CD8-positive, alpha-beta memory T cell (primary cell): ENCODE measurements at regions not wholly inside any gene's neighbourhood (a gene's known extent, or its start where the extent isn't known, plus 50 kb on each side); places are given as distances from the start of the nearest gene placed in this dataset.
"Not testable (repeated sequence)": the region's sequence is repeated elsewhere in the genome, so short reads cannot be mapped to it uniquely, and the experiment has no call there.

Source experiments
- CTCF ChIA-PET: fragments of 350-600 bp; sonication (Branson Sonifier 250); formaldehyde crosslinking; loops from one replicate; lab custom pipeline; 2021; ENCODE audit warnings: antibody characterized with exemption; lab: Charles Lee
- POLR2A ChIA-PET: fragments of 350-600 bp; sonication (Branson Sonifier 250); formaldehyde crosslinking; loops from one replicate; lab custom pipeline; 2021; ENCODE audit warnings: antibody characterized with exemption; lab: Charles Lee
- DNase-seq, 5 donors: peaks; one replicate each; pipeline versions ENCODE4 v3.0.0 to v3.0.0-alpha.2; 2020 to 2022; ENCODE audit warnings: mixed read lengths in 1 of 5
- H3K27ac ChIP-seq: one replicate; pipeline ENCODE4 v1.7.0; 2013; ENCODE audit warnings: low read depth, mild to moderate bottlenecking, low read length, moderate library complexity
- H3K27me3 ChIP-seq: 2 replicates; pipeline ENCODE4 v1.7.0; 2013; ENCODE audit warnings: low read length, mild to moderate bottlenecking; ENCODE audit not compliant: insufficient read depth, poor library complexity, severe bottlenecking
- H3K36me3 ChIP-seq: 2 replicates; pipeline ENCODE4 v1.7.0; 2013; ENCODE audit warnings: mild to moderate bottlenecking, low read length, moderate library complexity; ENCODE audit not compliant: insufficient read depth
- H3K4me1 ChIP-seq: 2 replicates; pipeline ENCODE4 v1.7.0; 2013; ENCODE audit warnings: mild to moderate bottlenecking, low read length, moderate library complexity; ENCODE audit not compliant: insufficient read depth
- H3K4me3 ChIP-seq: 2 replicates; pipeline ENCODE4 v1.7.0; 2013; ENCODE audit warnings: mild to moderate bottlenecking, low read length
- H3K9me3 ChIP-seq: 2 replicates; pipeline ENCODE4 v1.7.0; 2013; ENCODE audit warnings: mild to moderate bottlenecking, low read length
- H3K27ac Mint-ChIP-seq, 8 donors: one replicate each; pipeline ENCODE4 v1.8.0; 2020 to 2021; ENCODE audit warnings: mixed read lengths in 8 of 8, mild to moderate bottlenecking in 6 of 8, inconsistent platforms in 3 of 8, moderate library complexity in 3 of 8
- H3K27me3 Mint-ChIP-seq, 2 donors: one replicate each; pipeline ENCODE4 v1.8.0; 2020 to 2021; ENCODE audit warnings: mixed read lengths in 2 of 2, mild to moderate bottlenecking in 1 of 2, moderate library complexity in 1 of 2
- H3K36me3 Mint-ChIP-seq, 3 donors: one replicate each; pipeline ENCODE4 v1.8.0; 2020 to 2021; ENCODE audit warnings: mixed read lengths in 3 of 3, inconsistent platforms in 1 of 3, mild to moderate bottlenecking in 1 of 3
- H3K4me1 Mint-ChIP-seq, 3 donors: one replicate each; pipeline ENCODE4 v1.8.0; 2020 to 2021; ENCODE audit warnings: mixed read lengths in 3 of 3, inconsistent platforms in 1 of 3, mild to moderate bottlenecking in 1 of 3
- H3K4me3 Mint-ChIP-seq, 7 donors: one replicate each; pipeline ENCODE4 v1.8.0; 2020 to 2021; ENCODE audit warnings: mixed read lengths in 7 of 7, mild to moderate bottlenecking in 6 of 7, moderate library complexity in 4 of 7, inconsistent platforms in 2 of 7
- H3K9me3 Mint-ChIP-seq, 5 donors: one replicate each; pipeline ENCODE4 v1.8.0; 2020 to 2022; ENCODE audit warnings: mixed read lengths in 5 of 5, mild to moderate bottlenecking in 3 of 5, moderate library complexity in 2 of 5, inconsistent platforms in 1 of 5

DNA sequence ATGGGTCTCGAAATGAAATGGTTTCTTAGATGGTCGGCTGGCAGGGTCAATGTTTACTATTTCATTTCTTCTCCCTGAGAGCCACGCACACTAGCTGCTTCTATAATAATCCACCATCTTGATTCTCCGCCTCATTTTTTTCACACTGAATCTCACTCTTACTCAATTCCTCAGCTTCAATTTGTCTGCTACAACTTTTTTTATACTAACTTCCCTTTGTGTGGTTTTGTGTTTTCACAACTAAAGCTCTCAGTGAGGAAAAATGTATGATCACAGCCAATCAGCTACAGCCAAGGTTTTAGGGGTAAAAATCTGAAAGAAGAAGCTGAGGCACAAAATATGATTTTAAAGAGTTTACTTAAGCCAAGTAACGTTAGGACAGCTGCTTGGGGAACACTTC is 1309.4 kb downstream of the EPHA7 start:
- Histone ChIP-seq H3K36me3 (no peaks in the 10 kb centered on the region), H3K27ac (no peak overlapping the region), H3K4me3 (no peak overlapping the region), H3K9me3 (no peaks in the 10 kb centered on the region), H3K27me3 (no peaks in the 10 kb centered on the region), H3K4me1 (no peaks in the 10 kb centered on the region)
- Mint-ChIP-seq H3K27me3 (no peaks in the 10 kb centered on the region), H3K4me3 (no peak overlapping the region), H3K4me1 (no peaks in the 10 kb centered on the region), H3K9me3 (peaks cover 7 to 24% (median 12%) of the 10 kb centered on the region in 5 donors), H3K36me3 (no peaks in the 10 kb centered on the region), H3K27ac (no peak overlapping the region)
- POLR2A ChIA-PET, result no interaction called here
- CTCF ChIA-PET, result no interaction called here
- no peak for DNase-seq

DNA sequence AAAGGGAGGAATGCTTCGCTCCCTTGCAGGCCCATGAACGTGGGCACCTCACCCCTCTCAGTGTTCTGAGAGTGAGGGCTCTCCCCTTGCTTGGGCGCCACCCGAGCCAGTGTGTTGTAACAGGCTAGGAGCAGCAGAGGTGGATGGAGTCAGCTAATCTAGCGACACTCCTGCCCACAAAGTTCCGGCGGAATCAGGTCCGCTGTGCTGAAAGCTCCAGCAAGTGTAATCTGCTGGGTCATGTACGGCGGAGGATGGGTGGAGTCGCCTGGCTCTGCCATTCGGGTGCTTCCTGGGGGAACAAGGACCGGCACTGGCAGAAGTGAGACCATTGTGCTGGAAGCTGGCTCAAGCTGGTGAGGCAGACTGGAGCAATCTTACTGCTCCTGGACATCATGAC is 1310.1 kb downstream of the EPHA7 start:
- Mint-ChIP-seq H3K27ac (no peak overlapping the region), H3K9me3 (peaks cover 7 to 24% (median 12%) of the 10 kb centered on the region in 5 donors), H3K4me3 (no peak overlapping the region), H3K4me1 (no peaks in the 10 kb centered on the region), H3K36me3 (no peaks in the 10 kb centered on the region), H3K27me3 (no peaks in the 10 kb centered on the region)
- Histone ChIP-seq H3K36me3 (no peaks in the 10 kb centered on the region), H3K4me3 (no peak overlapping the region), H3K27me3 (no peaks in the 10 kb centered on the region), H3K4me1 (no peaks in the 10 kb centered on the region), H3K27ac (no peak overlapping the region), H3K9me3 (no peaks in the 10 kb centered on the region)
- ChIA-PET POLR2A (no interaction called here), CTCF (no interaction called here)
- no peak for DNase-seq

DNA sequence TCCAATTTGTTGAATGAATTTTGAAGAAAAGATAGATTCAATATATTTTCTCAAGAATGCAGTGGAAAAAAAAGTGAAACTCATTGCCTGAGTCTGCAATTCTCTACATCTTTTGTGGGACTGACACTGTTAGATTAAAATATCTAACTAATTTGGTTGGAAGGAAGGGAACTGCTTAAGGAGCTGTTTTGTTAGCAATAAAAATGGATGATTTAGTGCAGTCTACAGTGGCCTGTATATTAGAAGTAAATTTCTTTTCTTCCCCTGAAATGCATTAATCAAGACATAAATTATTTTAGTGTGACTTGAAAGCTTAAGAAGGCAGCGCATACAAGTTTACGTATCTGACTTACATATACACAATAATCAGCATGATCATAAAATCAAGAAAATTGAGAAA is 1332.6 kb downstream of the EPHA7 start:
- Histone ChIP-seq H3K4me3 (no peak overlapping the region), H3K36me3 (no peaks in the 10 kb centered on the region), H3K9me3 (peaks cover 6% of the 10 kb centered on the region), H3K27me3 (no peaks in the 10 kb centered on the region), H3K27ac (no peak overlapping the region), H3K4me1 (no peaks in the 10 kb centered on the region)
- Mint-ChIP-seq H3K9me3 (peaks cover 13 to 30% (median 16%) of the 10 kb centered on the region in 5 donors), H3K36me3 (no peaks in the 10 kb centered on the region), H3K4me1 (no peaks in the 10 kb centered on the region), H3K27me3 (no peaks in the 10 kb centered on the region), H3K4me3 (no peak overlapping the region), H3K27ac (no peak overlapping the region)
- ChIA-PET CTCF (no interaction called here), POLR2A (no interaction called here)
- DNase-seq, result no peak

DNA sequence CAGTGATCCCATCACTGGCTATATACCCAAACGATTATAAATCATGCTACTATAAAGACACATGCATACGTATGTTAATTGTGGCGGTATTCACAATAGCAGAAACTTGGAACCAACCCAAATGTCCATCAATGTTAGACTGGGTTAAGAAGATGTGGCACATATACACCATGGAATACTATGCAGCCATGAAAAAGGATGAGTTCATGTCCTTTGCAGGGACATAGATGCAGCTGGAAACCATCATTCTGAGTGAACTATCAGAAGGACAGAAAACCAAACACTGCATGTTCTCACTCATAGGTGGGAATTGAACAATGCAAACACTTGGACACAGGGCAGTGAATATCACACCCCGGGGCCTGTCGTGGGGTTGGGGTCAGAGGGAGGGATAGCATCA is 1335.4 kb downstream of the EPHA7 start:
- DNase-seq, H3K36me3 Mint-ChIP-seq, H3K4me1 ChIP-seq, H3K4me1 Mint-ChIP-seq, H3K27ac Mint-ChIP-seq, CTCF ChIA-PET, H3K36me3 ChIP-seq, H3K27me3 ChIP-seq, H3K27ac ChIP-seq, H3K4me3 Mint-ChIP-seq, H3K27me3 Mint-ChIP-seq, H3K4me3 ChIP-seq, H3K9me3 ChIP-seq, POLR2A ChIA-PET: not testable (repeated sequence)
- peaks cover 14 to 29% (median 18%) of the 10 kb centered on the region in 5 donors for H3K9me3 Mint-ChIP-seq

DNA sequence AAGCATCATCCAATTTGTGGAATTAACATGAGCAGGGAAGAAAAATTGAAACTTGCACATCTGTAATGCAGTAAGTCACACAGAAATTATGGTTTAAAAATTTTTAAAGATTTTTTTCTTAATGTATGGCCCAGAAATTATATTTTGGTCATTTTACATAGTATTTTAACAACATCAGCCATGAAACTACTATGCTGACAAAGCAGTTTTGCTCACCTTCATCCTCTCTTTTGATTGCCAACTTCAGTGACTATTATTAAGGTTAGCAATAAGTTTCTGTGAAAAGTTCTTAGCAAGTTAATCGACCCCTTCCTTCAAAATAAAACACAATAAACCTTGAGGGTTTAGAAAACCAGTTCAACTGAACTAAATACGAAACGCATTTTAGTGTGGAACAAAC is 1347.0 kb downstream of the EPHA7 start:
- POLR2A ChIA-PET, result no interaction called here

DNA sequence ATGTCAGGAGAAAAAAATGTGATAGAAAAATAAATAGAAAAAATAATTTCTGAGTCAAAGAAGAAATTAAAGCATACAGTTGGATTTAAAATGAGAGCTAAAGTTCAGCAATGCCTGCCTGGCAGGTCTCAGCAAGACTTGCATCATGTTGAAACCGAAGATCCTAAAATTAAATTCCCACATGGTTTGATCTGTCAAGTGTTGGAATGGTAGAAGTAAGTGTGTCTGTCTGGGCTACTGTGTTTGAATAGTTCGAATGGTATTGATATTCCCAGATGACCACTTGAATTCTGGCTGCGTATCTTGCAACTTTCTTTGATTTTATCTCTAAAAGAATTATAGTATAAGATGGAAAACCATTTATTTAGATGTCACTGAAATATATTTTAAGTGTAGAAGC is 1349.6 kb downstream of the EPHA7 start:
- Mint-ChIP-seq H3K36me3 (no peaks in the 10 kb centered on the region), H3K4me3 (no peak overlapping the region), H3K27me3 (no peaks in the 10 kb centered on the region), H3K27ac (no peak overlapping the region), H3K4me1 (no peaks in the 10 kb centered on the region), H3K9me3 (peaks cover 0 to 39% (median 7%) of the 10 kb centered on the region in 5 donors)
- no peaks in the 10 kb centered on the region for H3K9me3 ChIP-seq
- H3K36me3 ChIP-seq, result no peaks in the 10 kb centered on the region
- DNase-seq, result no peak
- no peak overlapping the region for H3K27ac ChIP-seq
- no peak overlapping the region for H3K4me3 ChIP-seq
- no peaks in the 10 kb centered on the region for H3K4me1 ChIP-seq
- POLR2A ChIA-PET, result no interaction called here
- H3K27me3 ChIP-seq, result no peaks in the 10 kb centered on the region
- CTCF ChIA-PET, result no interaction called here

More for the DNA sequence above, 1347.0 kb downstream of the EPHA7 start:
- no peak for DNase-seq
- Mint-ChIP-seq H3K4me1 (no peaks in the 10 kb centered on the region), H3K27ac (no peak overlapping the region), H3K9me3 (peaks cover 2 to 42% (median 5%) of the 10 kb centered on the region in 5 donors), H3K4me3 (no peak overlapping the region), H3K27me3 (no peaks in the 10 kb centered on the region), H3K36me3 (no peaks in the 10 kb centered on the region)
- Histone ChIP-seq H3K4me3 (no peak overlapping the region), H3K4me1 (no peaks in the 10 kb centered on the region), H3K27ac (no peak overlapping the region), H3K9me3 (no peaks in the 10 kb centered on the region), H3K36me3 (no peaks in the 10 kb centered on the region), H3K27me3 (no peaks in the 10 kb centered on the region)
- CTCF ChIA-PET, result no interaction called here

DNA sequence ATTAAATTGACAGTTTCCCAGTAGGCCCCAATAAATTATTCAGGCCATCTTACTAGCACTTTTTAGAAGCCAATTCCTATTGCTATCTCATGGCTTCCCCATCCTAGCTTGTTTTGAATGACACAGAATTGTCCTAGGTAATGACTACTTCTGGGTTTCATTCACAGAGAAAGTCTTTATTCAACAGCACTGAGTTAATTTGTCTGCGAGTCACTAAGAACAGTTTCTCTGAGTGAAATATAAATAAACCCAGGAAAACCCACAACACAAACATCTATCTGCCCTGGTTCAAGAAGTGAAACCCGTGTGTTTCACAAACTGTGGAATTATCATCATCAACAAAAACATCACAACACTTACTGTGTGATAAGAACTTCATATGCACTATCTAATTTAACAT is 1366.8 kb downstream of the EPHA7 start:
- H3K27me3 ChIP-seq, result no peaks in the 10 kb centered on the region
- Mint-ChIP-seq H3K27me3 (no peaks in the 10 kb centered on the region), H3K9me3 (peaks cover 2 to 12% (median 3%) of the 10 kb centered on the region in 5 donors), H3K36me3 (no peaks in the 10 kb centered on the region), H3K4me1 (no peaks in the 10 kb centered on the region), H3K4me3 (no peak overlapping the region), H3K27ac (no peak overlapping the region)
- H3K4me3 ChIP-seq, result no peak overlapping the region
- H3K9me3 ChIP-seq, result no peaks in the 10 kb centered on the region
- no peaks in the 10 kb centered on the region for H3K4me1 ChIP-seq
- no peaks in the 10 kb centered on the region for H3K36me3 ChIP-seq
- CTCF ChIA-PET, result no interaction called here
- no peak for DNase-seq
- H3K27ac ChIP-seq, result no peak overlapping the region
- POLR2A ChIA-PET, result no interaction called here

DNA sequence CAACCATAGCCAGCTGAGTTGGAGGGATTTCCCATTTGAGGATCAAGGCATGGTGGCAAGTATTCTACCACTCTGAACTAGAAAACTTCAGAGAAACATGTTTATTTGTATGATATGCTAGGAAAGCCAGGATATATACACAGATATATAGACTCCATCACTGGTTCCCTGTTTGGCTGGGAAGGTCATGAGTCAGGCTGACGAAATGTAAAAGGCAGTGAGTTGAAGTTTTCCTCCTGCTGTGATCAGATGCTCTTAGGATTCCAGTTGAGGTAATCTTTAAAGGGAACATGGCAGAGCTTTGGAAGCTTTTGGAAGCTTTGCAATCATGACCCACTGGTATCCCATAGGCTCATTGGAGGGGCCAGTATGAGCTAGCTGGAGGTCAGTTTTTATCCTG is 1369.1 kb downstream of the EPHA7 start:
- H3K9me3 ChIP-seq, result no peaks in the 10 kb centered on the region
- no peaks in the 10 kb centered on the region for H3K27me3 ChIP-seq
- Mint-ChIP-seq H3K27ac (no peak overlapping the region), H3K4me1 (no peaks in the 10 kb centered on the region), H3K36me3 (no peaks in the 10 kb centered on the region), H3K4me3 (no peak overlapping the region), H3K9me3 (peaks cover 0 to 9% (median 4%) of the 10 kb centered on the region in 5 donors), H3K27me3 (no peaks in the 10 kb centered on the region)
- POLR2A ChIA-PET, result no interaction called here
- H3K4me1 ChIP-seq, result no peaks in the 10 kb centered on the region
- H3K4me3 ChIP-seq, result no peak overlapping the region
- no peak overlapping the region for H3K27ac ChIP-seq
- DNase-seq, result no peak
- no peaks in the 10 kb centered on the region for H3K36me3 ChIP-seq
- CTCF ChIA-PET, result no interaction called here

DNA sequence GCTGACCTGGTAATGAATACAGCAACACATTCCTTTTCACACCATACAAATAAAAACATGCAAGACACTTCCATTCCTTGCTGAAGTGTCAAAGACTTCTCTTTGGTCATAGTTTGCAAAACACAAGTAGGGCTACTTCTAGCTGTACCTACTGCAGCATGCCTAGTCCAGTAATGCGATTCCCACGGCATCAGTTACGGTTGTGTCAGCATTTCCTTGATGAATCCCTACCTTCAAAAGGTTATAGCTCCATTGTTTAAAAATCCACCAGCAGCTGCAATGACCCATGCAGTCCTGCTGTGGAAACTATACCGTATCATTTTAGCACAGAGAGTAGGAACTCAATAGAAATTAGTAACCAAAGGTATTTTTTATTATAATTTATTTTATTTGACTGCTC is 1371.5 kb downstream of the EPHA7 start:
- Mint-ChIP-seq H3K27me3 (no peaks in the 10 kb centered on the region), H3K36me3 (no peaks in the 10 kb centered on the region), H3K4me3 (no peak overlapping the region), H3K27ac (no peak overlapping the region), H3K9me3 (peaks cover 0 to 9% (median 7%) of the 10 kb centered on the region in 5 donors), H3K4me1 (no peaks in the 10 kb centered on the region)
- no peaks in the 10 kb centered on the region for H3K9me3 ChIP-seq
- H3K4me3 ChIP-seq, result no peak overlapping the region
- POLR2A ChIA-PET, result no interaction called here
- H3K4me1 ChIP-seq, result no peaks in the 10 kb centered on the region
- H3K36me3 ChIP-seq, result no peaks in the 10 kb centered on the region
- CTCF ChIA-PET, result no interaction called here
- H3K27ac ChIP-seq, result no peak overlapping the region
- DNase-seq, result no peak
- H3K27me3 ChIP-seq, result no peaks in the 10 kb centered on the region
